Activated T-cell treated with anti-CD3 and anti-CD28 coated beads, Interleukin-2, amount 50 U/mL, for 4 hours (primary cell): ENCODE measurements at regions not wholly inside any gene's neighbourhood (a gene's known extent, or its start where the extent isn't known, plus 50 kb on each side); places are given as distances from the start of the nearest gene placed in this dataset.

Source experiments
- ATAC-seq, 2 donors: fragments of 200-7000 bp; cut with Tn5 transposase; one replicate each; pipeline ENCODE4 v1.10.0; 2021
- DNase-seq: peaks from one replicate; pipeline ENCODE4 v3.0.0-alpha.2; 2020
- H3K27me3 Mint-ChIP-seq: one replicate; pipeline ENCODE4 v1.8.0; 2021; ENCODE audit warnings: low read depth, mixed read lengths
- H3K36me3 Mint-ChIP-seq: one replicate; pipeline ENCODE4 v1.8.0; 2022; ENCODE audit warnings: mixed read lengths; ENCODE audit not compliant: insufficient read depth
- H3K4me1 Mint-ChIP-seq: one replicate; pipeline ENCODE4 v1.8.0; 2021; ENCODE audit warnings: low read depth, mixed read lengths
- H3K4me3 Mint-ChIP-seq: one replicate; pipeline ENCODE4 v1.8.0; 2021; ENCODE audit warnings: mild to moderate bottlenecking, moderate library complexity, mixed read lengths
- H3K9me3 Mint-ChIP-seq: one replicate; pipeline ENCODE4 v1.8.0; 2021; ENCODE audit warnings: mixed read lengths

- no peak for ATAC-seq
- H3K4me3 Mint-ChIP-seq = no peak overlapping the region
Measured at GRCh38 chr18:22767653-22768052, 165.5 kb upstream of the RBBP8 start.

GRCh38 chr18:22773944-22774343 lies 159.2 kb upstream of the RBBP8 start:
- H3K9me3 Mint-ChIP-seq = peaks cover 2% of the 10 kb centered on the region
- DNase-seq (no peak), ATAC-seq (no peak)
- H3K36me3 Mint-ChIP-seq = no peaks in the 10 kb centered on the region
- no peak overlapping the region for H3K4me3 Mint-ChIP-seq
- peaks cover 8% of the 10 kb centered on the region for H3K27me3 Mint-ChIP-seq
- H3K4me1 Mint-ChIP-seq = no peaks in the 10 kb centered on the region

More at GRCh38 chr18:22767653-22768052, 165.5 kb upstream of the RBBP8 start:
- H3K4me1 Mint-ChIP-seq = no peaks in the 10 kb centered on the region
- H3K9me3 Mint-ChIP-seq = peaks cover 2% of the 10 kb centered on the region
- peaks cover 13% of the 10 kb centered on the region for H3K27me3 Mint-ChIP-seq
- H3K36me3 Mint-ChIP-seq = no peaks in the 10 kb centered on the region
- DNase-seq = no peak

GRCh38 chr18:22778996-22779395 lies 154.1 kb upstream of the RBBP8 start:
- H3K9me3 Mint-ChIP-seq = no peaks in the 10 kb centered on the region
- ATAC-seq = no peak

GRCh38 chr18:22783245-22783644 lies 149.9 kb upstream of the RBBP8 start:
- H3K4me3 Mint-ChIP-seq = no peak overlapping the region
- no peak for ATAC-seq
- H3K9me3 Mint-ChIP-seq = no peaks in the 10 kb centered on the region
- H3K36me3 Mint-ChIP-seq = no peaks in the 10 kb centered on the region
- no peaks in the 10 kb centered on the region for H3K4me1 Mint-ChIP-seq
- no peak for DNase-seq
- H3K27me3 Mint-ChIP-seq = peaks cover 16% of the 10 kb centered on the region

More at GRCh38 chr18:22778996-22779395, 154.1 kb upstream of the RBBP8 start:
- no peak overlapping the region for H3K4me3 Mint-ChIP-seq
- no peak for DNase-seq
- H3K27me3 Mint-ChIP-seq = peaks cover 10% of the 10 kb centered on the region
- H3K4me1 Mint-ChIP-seq = no peaks in the 10 kb centered on the region
- H3K36me3 Mint-ChIP-seq = no peaks in the 10 kb centered on the region

GRCh38 chr18:22783662-22784076 lies 149.5 kb upstream of the RBBP8 start:
- no peaks in the 10 kb centered on the region for H3K4me1 Mint-ChIP-seq
- DNase-seq = no peak
- H3K9me3 Mint-ChIP-seq = no peaks in the 10 kb centered on the region
- no peak for ATAC-seq
- H3K27me3 Mint-ChIP-seq = peaks cover 16% of the 10 kb centered on the region
- H3K36me3 Mint-ChIP-seq = no peaks in the 10 kb centered on the region
- H3K4me3 Mint-ChIP-seq = no peak overlapping the region

- Mint-ChIP-seq H3K4me1 (no peaks in the 10 kb centered on the region), H3K36me3 (no peaks in the 10 kb centered on the region), H3K9me3 (no peaks in the 10 kb centered on the region), H3K27me3 (peaks cover 15% of the 10 kb centered on the region), H3K4me3 (no peak overlapping the region)
- DNase-seq = no peak
- no peak for ATAC-seq
Measured at GRCh38 chr18:22789052-22789451, 144.1 kb upstream of the RBBP8 start.

GRCh38 chr18:22789600-22789999 lies 143.5 kb upstream of the RBBP8 start:
- no peaks in the 10 kb centered on the region for H3K4me1 Mint-ChIP-seq
- peaks cover 13% of the 10 kb centered on the region for H3K27me3 Mint-ChIP-seq
- H3K36me3 Mint-ChIP-seq = no peaks in the 10 kb centered on the region
- H3K4me3 Mint-ChIP-seq = no peak overlapping the region
- ATAC-seq (no peak), DNase-seq (no peak)
- no peaks in the 10 kb centered on the region for H3K9me3 Mint-ChIP-seq

- H3K4me3 Mint-ChIP-seq = no peak overlapping the region
- H3K36me3 Mint-ChIP-seq = no peaks in the 10 kb centered on the region
- H3K9me3 Mint-ChIP-seq = no peaks in the 10 kb centered on the region
- DNase-seq (no peak), ATAC-seq (no peak)
- no peaks in the 10 kb centered on the region for H3K4me1 Mint-ChIP-seq
- H3K27me3 Mint-ChIP-seq = peaks cover 9% of the 10 kb centered on the region
Measured at GRCh38 chr18:22790545-22791309, 142.4 kb upstream of the RBBP8 start.

GRCh38 chr18:22791310-22791610 lies 141.9 kb upstream of the RBBP8 start:
- Mint-ChIP-seq H3K9me3 (no peaks in the 10 kb centered on the region), H3K27me3 (peaks cover 7% of the 10 kb centered on the region), H3K4me1 (no peaks in the 10 kb centered on the region), H3K4me3 (no peak overlapping the region), H3K36me3 (no peaks in the 10 kb centered on the region)
- DNase-seq = no peak
- ATAC-seq = no peak

GRCh38 chr18:22796113-22796512 lies 137.0 kb upstream of the RBBP8 start:
- Mint-ChIP-seq H3K27me3 (peaks cover 2% of the 10 kb centered on the region), H3K4me3 (no peak overlapping the region), H3K9me3 (no peaks in the 10 kb centered on the region), H3K4me1 (no peaks in the 10 kb centered on the region), H3K36me3 (no peaks in the 10 kb centered on the region)
- DNase-seq (no peak), ATAC-seq (no peak)

GRCh38 chr18:22800551-22800951 lies 132.6 kb upstream of the RBBP8 start:
- no peaks in the 10 kb centered on the region for H3K4me1 Mint-ChIP-seq
- H3K36me3 Mint-ChIP-seq = no peaks in the 10 kb centered on the region
- DNase-seq (no peak), ATAC-seq (no peak)
- no peaks in the 10 kb centered on the region for H3K9me3 Mint-ChIP-seq
- no peak overlapping the region for H3K4me3 Mint-ChIP-seq
- no peaks in the 10 kb centered on the region for H3K27me3 Mint-ChIP-seq

- Mint-ChIP-seq H3K36me3 (no peaks in the 10 kb centered on the region), H3K9me3 (no peaks in the 10 kb centered on the region), H3K4me1 (no peaks in the 10 kb centered on the region), H3K27me3 (peaks cover 13% of the 10 kb centered on the region), H3K4me3 (no peak overlapping the region)
- DNase-seq = no peak
- ATAC-seq = no peak
Measured at GRCh38 chr18:22813648-22814328, 119.3 kb upstream of the RBBP8 start.

- H3K27me3 Mint-ChIP-seq = peaks cover 13% of the 10 kb centered on the region
- no peaks in the 10 kb centered on the region for H3K4me1 Mint-ChIP-seq
- no peaks in the 10 kb centered on the region for H3K36me3 Mint-ChIP-seq
- no peak for ATAC-seq
- no peak for DNase-seq
- H3K4me3 Mint-ChIP-seq = no peak overlapping the region
- H3K9me3 Mint-ChIP-seq = no peaks in the 10 kb centered on the region
Measured at GRCh38 chr18:22814329-22814703, 118.8 kb upstream of the RBBP8 start.

- Mint-ChIP-seq H3K9me3 (no peaks in the 10 kb centered on the region), H3K36me3 (no peaks in the 10 kb centered on the region), H3K4me1 (no peaks in the 10 kb centered on the region), H3K4me3 (no peak overlapping the region), H3K27me3 (peaks cover 13% of the 10 kb centered on the region)
- ATAC-seq (no peak), DNase-seq (no peak)
Measured at GRCh38 chr18:22816266-22817176, 116.6 kb upstream of the RBBP8 start.
